HG03439 (cell line): ENCODE measurements at regions not wholly inside any gene's neighbourhood (a gene's known extent, or its start where the extent isn't known, plus 50 kb on each side); places are given as distances from the start of the nearest gene placed in this dataset.
"Not testable (repeated sequence)": the region's sequence is repeated elsewhere in the genome, so short reads cannot be mapped to it uniquely, and the experiment has no call there.

Source experiments
- ATAC-seq: cut with Tn5 transposase; IDR thresholded peaks from one replicate; pipeline ENCODE4 v1.9.1; 2021; ENCODE audit warnings: mild to moderate bottlenecking, moderate library complexity; ENCODE audit not compliant: unreplicated experiment

DNA sequence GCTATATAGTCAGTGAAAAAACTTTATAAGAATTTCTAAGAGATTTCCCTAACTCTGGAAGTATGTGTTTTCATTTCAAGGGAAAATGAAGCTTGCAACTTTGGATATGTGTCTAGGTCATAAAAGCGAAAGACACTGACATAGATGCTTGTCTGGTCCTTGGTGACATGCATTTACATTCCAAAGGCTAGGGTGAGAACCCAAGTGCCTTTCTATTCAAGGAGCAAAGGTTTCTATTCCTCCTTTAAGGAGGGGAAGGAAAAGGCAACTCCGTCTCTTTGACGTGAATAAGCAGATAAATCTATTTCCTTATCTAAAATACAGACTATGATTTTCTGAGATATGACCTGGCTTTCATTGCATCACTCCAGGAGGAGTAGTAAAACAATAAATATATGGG lies 261.1 kb downstream of the CDH7 start:
- no peak for ATAC-seq

GRCh38 chr18:66005831-66006588 lies 255.2 kb downstream of the CDH7 start:
- ATAC-seq = no peak

DNA sequence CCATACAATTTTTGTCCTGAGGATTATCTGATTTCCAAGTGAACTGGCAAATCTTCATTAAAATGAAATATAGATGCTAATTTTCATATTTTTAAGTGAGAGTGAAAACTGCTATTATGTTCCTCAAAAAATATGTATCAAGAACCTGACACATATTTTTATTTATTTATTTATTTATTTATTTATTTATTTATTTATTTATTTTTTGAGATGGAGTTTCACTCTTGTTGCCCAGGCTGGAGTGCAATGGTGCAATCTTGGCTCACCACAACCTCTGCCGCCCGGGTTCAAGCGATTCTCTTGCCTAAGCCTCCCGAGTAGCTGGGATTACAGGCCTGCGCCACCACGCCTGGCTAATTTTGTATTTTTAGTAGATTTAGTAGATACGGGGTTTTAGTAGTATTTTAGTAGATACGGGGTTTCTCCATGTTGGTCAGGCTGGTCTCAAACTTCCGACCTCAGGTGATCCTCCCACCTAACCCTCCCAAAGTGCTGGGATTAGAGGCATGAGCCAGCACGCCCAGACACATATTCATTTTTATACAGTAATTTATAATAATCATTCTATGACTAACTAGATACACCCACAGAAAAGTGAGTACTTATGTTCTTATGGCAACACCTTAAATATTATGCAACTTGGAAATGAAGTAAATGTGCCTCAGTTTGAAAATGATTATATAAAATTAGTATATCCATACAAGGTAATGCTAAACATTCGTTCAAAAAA lies 248.3 kb downstream of the CDH7 start:
- not testable (repeated sequence) for ATAC-seq

DNA sequence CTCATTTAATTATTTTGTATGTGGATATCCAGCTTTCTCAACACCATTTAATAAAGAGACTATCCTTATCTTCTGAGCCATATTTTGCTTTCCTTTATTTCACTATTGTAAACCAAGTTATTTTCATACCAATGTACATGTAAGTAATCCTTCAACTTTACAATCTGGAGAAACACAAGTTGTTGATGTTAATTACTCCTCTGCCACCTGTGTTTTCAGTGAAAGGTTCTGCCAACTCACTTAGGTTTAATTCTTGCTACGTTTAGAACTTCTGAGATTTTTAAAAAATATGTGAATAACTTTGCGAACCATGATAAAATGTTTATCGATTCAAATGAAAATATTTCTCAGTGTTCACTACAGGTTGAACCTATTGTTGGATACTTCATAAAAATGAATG lies 244.4 kb downstream of the CDH7 start:
- no peak for ATAC-seq

DNA sequence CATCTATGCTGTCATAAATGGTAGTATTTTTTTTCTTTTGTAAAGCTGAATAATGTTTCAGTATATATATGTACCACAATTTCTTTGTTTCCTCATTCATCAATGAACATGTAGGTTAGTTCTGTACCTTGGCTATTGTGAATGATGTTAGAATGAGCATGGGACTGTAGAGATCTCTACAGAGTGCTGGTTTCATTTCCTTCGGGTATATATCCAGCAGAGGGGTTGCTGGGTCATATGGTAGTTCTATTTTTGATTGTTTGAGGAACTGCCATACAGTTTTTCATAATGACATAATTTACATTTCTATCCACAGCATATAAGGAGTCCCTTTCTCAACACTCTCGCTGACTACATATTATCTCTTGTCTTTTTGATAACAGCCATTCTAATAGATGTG lies 243.5 kb downstream of the CDH7 start:
- ATAC-seq = no peak

- ATAC-seq = no peak
These were observed 240.3 kb downstream of the CDH7 start for GRCh38 chr18:65990944-65991708.

DNA sequence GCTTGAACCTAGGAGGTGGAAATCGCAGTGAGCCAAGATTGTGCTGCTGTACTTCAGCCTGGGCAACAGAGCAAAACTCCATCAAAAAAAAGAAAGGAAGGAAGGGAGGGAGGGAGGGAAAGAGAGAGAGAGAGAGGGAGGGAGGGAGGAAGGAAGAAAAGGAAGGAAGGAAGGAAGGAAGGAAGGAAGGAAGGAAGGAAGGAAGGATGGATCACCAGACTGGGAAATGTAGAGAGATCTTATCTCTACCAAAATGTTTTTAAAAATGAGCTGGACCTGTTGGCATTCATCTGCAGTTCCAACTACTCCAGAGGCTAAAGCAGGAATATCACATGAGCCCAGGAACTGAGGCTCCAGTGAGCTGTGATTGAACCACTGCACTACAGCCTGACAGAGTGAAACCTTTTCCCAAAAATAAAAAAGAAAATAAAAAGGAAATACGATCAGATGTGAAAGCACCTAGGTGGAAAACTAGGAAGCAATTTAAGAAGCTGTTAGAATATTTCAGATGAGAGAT lies 239.4 kb downstream of the CDH7 start:
- no peak for ATAC-seq

- no peak for ATAC-seq
These were observed 238.2 kb downstream of the CDH7 start for GRCh38 chr18:65988972-65989371.

DNA sequence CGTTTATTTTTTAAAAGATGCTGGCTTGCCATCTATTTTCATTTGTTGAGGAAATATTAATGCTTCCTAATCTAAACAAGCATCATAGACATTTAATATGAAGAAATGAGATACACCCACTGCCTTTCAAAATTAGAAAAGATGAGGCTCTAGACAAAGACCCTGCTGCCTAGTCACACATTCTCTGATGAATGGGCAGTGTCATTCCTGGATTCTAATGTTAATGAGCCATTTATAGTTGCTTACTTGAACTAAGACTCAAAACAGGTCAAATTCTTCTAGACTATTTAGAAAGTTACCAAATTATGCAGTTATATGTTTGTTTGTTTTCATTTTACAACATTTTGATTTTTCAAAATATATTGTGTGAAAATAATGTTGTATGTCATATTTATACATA lies 237.6 kb downstream of the CDH7 start:
- ATAC-seq = no peak

DNA sequence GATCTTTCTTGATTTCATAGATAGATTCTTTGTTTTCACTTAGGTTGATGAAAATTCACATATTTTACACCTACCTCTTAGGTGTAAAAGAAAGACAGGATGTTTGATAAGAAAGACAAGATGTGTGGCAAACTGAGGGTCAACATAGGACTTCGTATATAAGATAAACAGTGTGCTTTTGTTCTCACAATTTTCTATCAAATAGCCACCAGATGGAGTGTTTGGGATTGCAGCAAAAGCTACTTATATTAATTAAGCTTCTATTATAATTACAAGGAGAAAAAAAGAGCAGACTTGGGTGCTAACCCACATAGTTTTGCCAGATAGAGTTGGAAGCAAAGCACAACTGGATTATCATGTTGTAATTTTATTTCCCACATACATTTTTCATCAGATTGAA lies 232.9 kb downstream of the CDH7 start:
- ATAC-seq = no peak

- no peak for ATAC-seq
These were observed 224.7 kb downstream of the CDH7 start for GRCh38 chr18:65975536-65975935.

DNA sequence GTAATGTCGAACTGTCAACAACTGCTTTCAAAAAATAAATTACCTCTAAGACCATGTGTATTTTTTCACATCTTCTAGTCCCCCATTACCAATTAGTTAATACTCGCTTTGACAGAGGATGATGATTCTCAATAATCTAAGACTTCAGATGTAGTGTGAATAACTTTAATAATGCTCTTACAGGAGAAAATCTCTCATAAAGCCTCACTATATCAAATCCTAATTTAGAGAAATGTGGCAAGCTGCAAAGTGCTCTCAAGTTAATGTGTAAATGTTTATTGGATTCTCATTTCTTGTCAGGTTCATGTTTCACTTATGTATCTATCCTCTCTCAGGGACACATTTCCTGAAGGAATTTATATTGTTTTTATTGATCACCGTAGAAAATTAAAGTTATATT lies 223.9 kb downstream of the CDH7 start:
- no peak for ATAC-seq

DNA sequence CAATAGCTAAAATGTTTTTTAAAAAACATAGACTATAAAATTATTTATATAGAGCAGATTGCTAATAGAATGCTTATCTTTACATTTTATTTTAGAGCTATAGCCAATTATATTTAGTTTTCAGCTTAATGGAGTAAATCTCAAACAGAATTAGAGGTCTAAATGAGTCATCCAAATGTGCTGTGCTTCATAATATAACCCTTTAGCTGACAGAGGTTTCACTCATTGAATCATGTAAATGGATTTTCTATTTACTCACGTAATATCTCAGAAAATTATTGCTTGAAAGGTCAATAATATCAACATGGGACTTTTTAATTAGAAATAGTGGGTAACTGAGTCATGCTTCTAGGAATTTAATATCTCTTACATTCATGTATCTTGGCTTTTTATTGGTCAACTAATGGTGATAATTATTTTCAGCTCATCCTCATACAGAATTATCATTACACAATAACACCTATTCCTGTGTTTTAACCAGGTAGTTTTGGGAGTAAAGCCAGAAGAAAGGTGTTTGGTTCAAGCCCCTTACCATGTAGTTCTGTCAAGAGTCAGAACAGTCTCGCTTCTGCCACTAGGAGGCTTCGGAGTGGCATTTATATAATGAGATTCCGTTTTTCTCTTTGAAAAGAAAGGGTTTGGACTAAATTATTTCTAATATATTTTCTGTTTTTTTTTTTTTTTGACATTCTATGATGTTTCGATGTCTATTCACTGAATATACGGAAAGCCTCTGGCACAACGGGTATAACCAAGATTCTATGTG lies 217.6 kb downstream of the CDH7 start:
- ATAC-seq = no peak

DNA sequence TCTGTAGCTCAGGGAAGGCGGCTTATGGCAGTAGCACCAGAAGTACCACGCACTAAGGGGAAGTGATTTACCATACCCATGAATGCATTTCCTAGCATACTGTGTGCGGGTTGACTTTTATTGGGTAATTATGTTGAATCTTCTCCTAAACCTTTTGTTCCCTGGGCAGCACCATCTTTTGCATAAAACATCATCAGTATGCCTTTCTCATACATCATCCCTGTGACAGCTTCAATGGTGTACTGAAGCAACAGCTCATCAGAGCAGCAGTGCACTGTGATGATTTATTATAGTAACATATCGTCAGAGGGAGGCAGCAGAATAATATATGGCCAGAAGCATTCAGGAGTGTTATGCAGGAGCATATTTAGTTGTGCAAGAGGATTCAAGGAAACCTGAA lies 204.9 kb downstream of the CDH7 start:
- no peak for ATAC-seq

- no peak for ATAC-seq
These were observed 203.6 kb downstream of the CDH7 start for GRCh38 chr18:65954372-65954771.

- ATAC-seq = no peak
These were observed 196.0 kb downstream of the CDH7 start for GRCh38 chr18:65946777-65947176.

- no peak for ATAC-seq
These were observed 192.5 kb downstream of the CDH7 start for GRCh38 chr18:65943268-65943667.

DNA sequence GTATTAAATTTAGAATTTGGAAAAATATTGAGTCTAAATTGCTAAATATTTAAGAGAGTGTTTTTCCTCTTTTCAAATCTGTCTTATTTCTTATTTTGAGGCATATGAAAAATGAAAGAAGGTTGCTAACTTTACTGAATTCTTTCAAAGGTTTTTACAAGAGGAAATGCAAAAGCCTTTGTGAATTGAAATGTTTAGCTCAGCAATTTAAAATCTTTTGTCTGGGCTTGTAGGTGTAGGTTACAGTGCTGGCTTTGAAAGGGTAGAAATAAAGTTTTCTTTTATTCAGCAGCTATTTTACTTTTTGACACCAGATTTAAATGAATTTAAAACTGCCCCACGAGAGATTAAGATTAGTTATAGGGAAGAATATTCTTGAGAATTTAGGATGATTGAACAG lies 192.0 kb downstream of the CDH7 start:
- ATAC-seq = no peak

GRCh38 chr18:65942104-65942503 lies 191.3 kb downstream of the CDH7 start:
- no peak for ATAC-seq

GRCh38 chr18:65941482-65941881 lies 190.7 kb downstream of the CDH7 start:
- no peak for ATAC-seq
